Bronchial epithelial cell (primary cell): ENCODE measurements at regions not wholly inside any gene's neighbourhood (a gene's known extent, or its start where the extent isn't known, plus 50 kb on each side); places are given as distances from the start of the nearest gene placed in this dataset.

Experiments used
- DNase-seq: peaks from one replicate; pipeline ENCODE4 v3.0.0-alpha.2; 2010; ENCODE audit warnings: low read depth
- FAIRE-seq: peaks from 2 replicates; lab custom pipeline; 2011; peaks lifted over from hg19 to GRCh38; lab: Jason Lieb, UNC
- H3K27me3 ChIP-seq: 2 replicates; pipeline ENCODE4 v1.5.1; 2011; ENCODE audit warnings: low read length; ENCODE audit not compliant: control insufficient read depth, insufficient read depth
- H3K36me3 ChIP-seq: 2 replicates; pipeline ENCODE4 v1.5.1; 2011; ENCODE audit warnings: low read length; ENCODE audit not compliant: control insufficient read depth, insufficient read depth
- H3K4me3 ChIP-seq: 2 replicates; pipeline ENCODE4 v1.5.1; 2011; ENCODE audit warnings: mild to moderate bottlenecking, low read depth, low read length, control low read depth
- CTCF ChIP-seq: IDR thresholded peaks from 2 replicates; pipeline ENCODE4 v1.5.1; 2011; ENCODE audit warnings: mild to moderate bottlenecking, moderate library complexity, low read length, control low read depth, inconsistent platforms; ENCODE audit not compliant: insufficient read depth, severe bottlenecking

- no peak for TF ChIP-seq CTCF
- Histone ChIP-seq H3K36me3 (no peaks in the 10 kb centered on the region), H3K27me3 (no peaks in the 10 kb centered on the region), H3K4me3 (no peak overlapping the region)
- FAIRE-seq (no peak), DNase-seq (no peak)
Observed at GRCh38 chr18:11322716-11323115, 173.3 kb upstream of the PIEZO2 start.

GRCh38 chr18:11322006-11322405 lies 172.6 kb upstream of the PIEZO2 start:
- Histone ChIP-seq H3K36me3 (no peaks in the 10 kb centered on the region), H3K27me3 (no peaks in the 10 kb centered on the region), H3K4me3 (no peak overlapping the region)
- DNase-seq, result no peak
- FAIRE-seq, result no peak
- TF ChIP-seq CTCF, result no peak

- DNase-seq (no peak), FAIRE-seq (no peak)
- Histone ChIP-seq H3K36me3 (no peaks in the 10 kb centered on the region), H3K27me3 (no peaks in the 10 kb centered on the region), H3K4me3 (no peak overlapping the region)
- no peak for TF ChIP-seq CTCF
Observed at GRCh38 chr18:11320986-11321385, 171.6 kb upstream of the PIEZO2 start.

- TF ChIP-seq CTCF, result no peak
- Histone ChIP-seq H3K4me3 (no peak overlapping the region), H3K27me3 (no peaks in the 10 kb centered on the region), H3K36me3 (no peaks in the 10 kb centered on the region)
- no peak for FAIRE-seq
- DNase-seq, result no peak
Observed at GRCh38 chr18:11316546-11316945, 167.2 kb upstream of the PIEZO2 start.

- TF ChIP-seq CTCF, result peak; percentile 67
- no peak for FAIRE-seq
- Histone ChIP-seq H3K27me3 (no peaks in the 10 kb centered on the region), H3K36me3 (no peaks in the 10 kb centered on the region), H3K4me3 (no peak overlapping the region)
- DNase-seq, result peak; percentile 21
Observed at GRCh38 chr18:11310476-11311086, 161.2 kb upstream of the PIEZO2 start.

GRCh38 chr18:11309172-11309571 lies 159.8 kb upstream of the PIEZO2 start:
- FAIRE-seq (no peak), DNase-seq (no peak)
- TF ChIP-seq CTCF, result no peak
- Histone ChIP-seq H3K4me3 (no peak overlapping the region), H3K36me3 (no peaks in the 10 kb centered on the region), H3K27me3 (no peaks in the 10 kb centered on the region)
